SK-N-MC (cell line): ENCODE measurements at regions not wholly inside any gene's neighbourhood (a gene's known extent, or its start where the extent isn't known, plus 50 kb on each side); places are given as distances from the start of the nearest gene placed in this dataset.

Experiments used
- EZH2 ChIP-seq: fragments of 200-600 bp; sonication (generic); IDR thresholded peaks from one replicate; pipeline ENCODE4 v1.6.1; 2017; ENCODE audit warnings: antibody characterized with exemption
- POLR2AphosphoS5 ChIP-seq: IDR thresholded peaks from 2 replicates; pipeline ENCODE4 v1.6.1; 2012; ENCODE audit warnings: mild to moderate bottlenecking, low read depth, low read length, borderline replicate concordance

GRCh38 chr1:70536708-70537366, 125.8 kb downstream of the CTH start:
- TF ChIP-seq POLR2AphosphoS5 (no peak), EZH2 (no peak)
